GM23248 (cell line): ENCODE measurements at regions not wholly inside any gene's neighbourhood (a gene's known extent, or its start where the extent isn't known, plus 50 kb on each side); places are given as distances from the start of the nearest gene placed in this dataset.

Experiments used
- EZH2 ChIP-seq: fragments of 200-600 bp; sonication (generic); IDR thresholded peaks from 2 replicates; pipeline ENCODE4 v1.6.1; 2018; ENCODE audit warnings: antibody characterized with exemption, mild to moderate bottlenecking; ENCODE audit not compliant: insufficient read depth, poor library complexity, severe bottlenecking
- EZH2phosphoT487 ChIP-seq: fragments of 200-600 bp; sonication (generic); IDR thresholded peaks from 2 replicates; pipeline ENCODE4 v1.6.1; 2018; ENCODE audit warnings: antibody characterized with exemption, moderate library complexity, mild to moderate bottlenecking, low read depth; ENCODE audit not compliant: insufficient read depth

- TF ChIP-seq EZH2: no peak
- TF ChIP-seq EZH2phosphoT487: no peak
Measured at GRCh38 chr1:13899856-13900255, 199.9 kb downstream of the PRDM2 start.
